ENCODE measurements at regions not wholly inside any gene's neighbourhood (a gene's known extent, or its start where the extent isn't known, plus 50 kb on each side); places are given as distances from the start of the nearest gene placed in this dataset.

DNA sequence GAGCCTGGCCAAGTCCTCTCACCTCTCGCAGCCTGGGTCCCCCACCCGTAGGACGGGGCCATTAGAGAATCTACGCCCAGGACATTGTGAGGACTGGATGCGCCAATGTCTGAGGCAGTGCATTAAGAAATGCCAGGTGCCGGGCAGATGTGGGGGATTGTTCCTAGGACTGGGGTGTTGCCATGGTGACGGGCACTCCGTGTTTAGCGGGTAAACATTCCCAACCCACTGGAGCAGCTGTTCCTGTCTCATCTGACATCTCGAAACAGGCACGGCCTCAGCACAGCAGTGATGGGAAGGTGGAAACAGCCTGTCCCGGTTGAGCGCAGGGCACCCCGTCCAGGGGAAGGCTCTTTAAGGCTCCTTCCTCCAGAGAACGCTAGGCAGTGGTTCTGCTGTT is 99.6 kb upstream of the RTL6 start:
- TF ChIP-seq ARNTL (CRISPR knock-in tag; IDR thresholded peaks at IDR 0.05; ENCODE audit: borderline replicate concordance, low read depth) (no peak), GLIS3 (CRISPR knock-in tag; IDR thresholded peaks at IDR 0.05) (no peak), ESRRG (CRISPR knock-in tag; IDR thresholded peaks at IDR 0.05) (no peak), PPARA (CRISPR knock-in tag; IDR thresholded peaks at IDR 0.05; ENCODE audit: borderline replicate concordance) (no peak), ISL1 (CRISPR knock-in tag; IDR thresholded peaks at IDR 0.05) (no peak), ZFP3 (CRISPR knock-in tag; IDR thresholded peaks at IDR 0.05) (no peak), TCF4 (CRISPR knock-in tag; IDR thresholded peaks at IDR 0.05; ENCODE audit: borderline replicate concordance) (peak; percentile 53; the same call in 1 of the 2 replicates)
- TF ChIP-seq, protein P1, sequence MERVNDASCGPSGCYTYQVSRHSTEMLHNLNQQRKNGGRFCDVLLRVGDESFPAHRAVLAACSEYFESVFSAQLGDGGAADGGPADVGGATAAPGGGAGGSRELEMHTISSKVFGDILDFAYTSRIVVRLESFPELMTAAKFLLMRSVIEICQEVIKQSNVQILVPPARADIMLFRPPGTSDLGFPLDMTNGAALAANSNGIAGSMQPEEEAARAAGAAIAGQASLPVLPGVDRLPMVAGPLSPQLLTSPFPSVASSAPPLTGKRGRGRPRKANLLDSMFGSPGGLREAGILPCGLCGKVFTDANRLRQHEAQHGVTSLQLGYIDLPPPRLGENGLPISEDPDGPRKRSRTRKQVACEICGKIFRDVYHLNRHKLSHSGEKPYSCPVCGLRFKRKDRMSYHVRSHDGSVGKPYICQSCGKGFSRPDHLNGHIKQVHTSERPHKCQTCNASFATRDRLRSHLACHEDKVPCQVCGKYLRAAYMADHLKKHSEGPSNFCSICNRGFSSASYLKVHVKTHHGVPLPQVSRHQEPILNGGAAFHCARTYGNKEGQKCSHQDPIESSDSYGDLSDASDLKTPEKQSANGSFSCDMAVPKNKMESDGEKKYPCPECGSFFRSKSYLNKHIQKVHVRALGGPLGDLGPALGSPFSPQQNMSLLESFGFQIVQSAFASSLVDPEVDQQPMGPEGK (CRISPR knock-in tag; IDR thresholded peaks at IDR 0.05; ENCODE audit: borderline replicate concordance) = no peak
- TF ChIP-seq, protein P2, sequence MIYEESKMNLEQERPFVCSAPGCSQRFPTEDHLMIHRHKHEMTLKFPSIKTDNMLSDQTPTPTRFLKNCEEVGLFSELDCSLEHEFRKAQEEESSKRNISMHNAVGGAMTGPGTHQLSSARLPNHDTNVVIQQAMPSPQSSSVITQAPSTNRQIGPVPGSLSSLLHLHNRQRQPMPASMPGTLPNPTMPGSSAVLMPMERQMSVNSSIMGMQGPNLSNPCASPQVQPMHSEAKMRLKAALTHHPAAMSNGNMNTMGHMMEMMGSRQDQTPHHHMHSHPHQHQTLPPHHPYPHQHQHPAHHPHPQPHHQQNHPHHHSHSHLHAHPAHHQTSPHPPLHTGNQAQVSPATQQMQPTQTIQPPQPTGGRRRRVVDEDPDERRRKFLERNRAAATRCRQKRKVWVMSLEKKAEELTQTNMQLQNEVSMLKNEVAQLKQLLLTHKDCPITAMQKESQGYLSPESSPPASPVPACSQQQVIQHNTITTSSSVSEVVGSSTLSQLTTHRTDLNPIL (CRISPR knock-in tag; IDR thresholded peaks at IDR 0.05; ENCODE audit: low read depth) = no peak
